GM23338 (cell line): ENCODE measurements at regions not wholly inside any gene's neighbourhood (a gene's known extent, or its start where the extent isn't known, plus 50 kb on each side); places are given as distances from the start of the nearest gene placed in this dataset.

Experiments used
- ATAC-seq: fragments of 200-7000 bp; cut with Tn5 transposase; 3 replicates; pipeline ENCODE4 v1.9.1; 2020
- DNase-seq: peaks from one replicate; pipeline ENCODE4 v3.0.0-alpha.2; 2015; ENCODE audit warnings: low spot score
- H2AFZ ChIP-seq: fragments of 200-600 bp; sonication (generic); 2 replicates; pipeline ENCODE4 v1.8.0; 2016; ENCODE audit warnings: antibody characterized with exemption, mild to moderate bottlenecking, moderate library complexity
- H3F3A ChIP-seq: fragments of 200-600 bp; sonication (generic); replicated peaks from 2 replicates; pipeline ENCODE4 v1.8.0; 2017; ENCODE audit warnings: antibody characterized with exemption, mixed run types, low read depth
- H3K27ac ChIP-seq: fragments of 200-600 bp; sonication (generic); 2 replicates; pipeline ENCODE4 v1.6.1; 2016; ENCODE audit warnings: low read depth
- H3K27me3 ChIP-seq: fragments of 200-600 bp; sonication (generic); 2 replicates; pipeline ENCODE4 v1.8.0; 2016; ENCODE audit warnings: mild to moderate bottlenecking, mixed run types, moderate library complexity; ENCODE audit not compliant: insufficient read depth
- H3K36me3 ChIP-seq: fragments of 200-600 bp; sonication (generic); 2 replicates; pipeline ENCODE4 v1.8.0; 2016; ENCODE audit warnings: mild to moderate bottlenecking; ENCODE audit not compliant: insufficient read depth
- H3K4me1 ChIP-seq: fragments of 200-600 bp; sonication (generic); 2 replicates; pipeline ENCODE4 v1.8.0; 2016; ENCODE audit warnings: mild to moderate bottlenecking, moderate library complexity; ENCODE audit not compliant: insufficient read depth
- H3K4me2 ChIP-seq: fragments of 200-600 bp; sonication (generic); 2 replicates; pipeline ENCODE4 v1.7.1; 2017; ENCODE audit warnings: mixed run types
- H3K4me3 ChIP-seq: fragments of 200-600 bp; sonication (generic); 2 replicates; pipeline ENCODE4 v1.6.1; 2016; ENCODE audit warnings: mixed run types
- H3K79me2 ChIP-seq: fragments of 200-600 bp; sonication (generic); replicated peaks from 2 replicates; pipeline ENCODE4 v1.8.0; 2017; ENCODE audit warnings: mild to moderate bottlenecking; ENCODE audit not compliant: insufficient read depth
- H3K9me2 ChIP-seq: fragments of 200-600 bp; sonication (generic); 2 replicates; pipeline ENCODE4 v1.8.0; 2017; ENCODE audit not compliant: insufficient read depth
- H4K20me1 ChIP-seq: fragments of 200-600 bp; sonication (generic); replicated peaks from 2 replicates; pipeline ENCODE4 v1.8.0; 2017; ENCODE audit warnings: mild to moderate bottlenecking; ENCODE audit not compliant: insufficient read depth
- H3K27ac Mint-ChIP-seq: 2 replicates; pipeline ENCODE4 v1.8.0; 2020; ENCODE audit warnings: inconsistent platforms, mild to moderate bottlenecking, moderate library complexity, mixed read lengths
- H3K27me3 Mint-ChIP-seq: 3 replicates; pipeline ENCODE4 v1.8.0; 2022; ENCODE audit warnings: low read depth, mild to moderate bottlenecking, moderate library complexity, mixed read lengths, inconsistent platforms; ENCODE audit not compliant: insufficient read depth, poor library complexity
- H3K36me3 Mint-ChIP-seq: 3 replicates; pipeline ENCODE4 v1.8.0; 2021; ENCODE audit warnings: low read depth, mild to moderate bottlenecking, inconsistent platforms, moderate library complexity, mixed read lengths
- H3K4me1 Mint-ChIP-seq: 3 replicates; pipeline ENCODE4 v1.8.0; 2020; ENCODE audit warnings: mild to moderate bottlenecking, inconsistent platforms, mixed read lengths
- H3K4me3 Mint-ChIP-seq: 3 replicates; pipeline ENCODE4 v1.8.0; 2021; ENCODE audit warnings: moderate library complexity, mild to moderate bottlenecking, inconsistent platforms, mixed read lengths
- H3K9me3 Mint-ChIP-seq: 3 replicates; pipeline ENCODE4 v1.8.0; 2020; ENCODE audit warnings: moderate library complexity, mild to moderate bottlenecking, inconsistent platforms, mixed read lengths
- CREB1 ChIP-seq: fragments of 250-450 bp; sonication (Bioruptor Pico); IDR thresholded peaks from 2 replicates; pipeline ENCODE4 v1.5.0; 2020; ENCODE audit warnings: low read depth, mild to moderate bottlenecking, moderate library complexity
- ETS1 ChIP-seq: IDR thresholded peaks from 2 replicates; pipeline ENCODE4 v1.6.1; 2016; ENCODE audit warnings: antibody characterized with exemption
- EZH2 ChIP-seq: fragments of 200-600 bp; sonication (generic); IDR thresholded peaks from one replicate; pipeline ENCODE4 v1.8.0; 2017; ENCODE audit warnings: antibody characterized with exemption, mild to moderate bottlenecking, low read depth; ENCODE audit not compliant: unreplicated experiment
- EZH2phosphoT487 ChIP-seq: fragments of 200-600 bp; sonication (generic); IDR thresholded peaks from one replicate; pipeline ENCODE4 v1.8.1; 2018; ENCODE audit warnings: antibody characterized with exemption; ENCODE audit not compliant: unreplicated experiment
- JUNB ChIP-seq: IDR thresholded peaks from one replicate; pipeline ENCODE4 v1.6.1; 2016; ENCODE audit warnings: antibody characterized with exemption; ENCODE audit not compliant: unreplicated experiment
- NANOG ChIP-seq: IDR thresholded peaks from 2 replicates; pipeline ENCODE4 v1.6.1; 2016; ENCODE audit warnings: antibody characterized with exemption, borderline replicate concordance
- POLR2AphosphoS5 ChIP-seq: IDR thresholded peaks from 2 replicates; pipeline ENCODE4 v1.6.1; 2016; ENCODE audit warnings: antibody characterized with exemption, low read depth
- REST ChIP-seq: IDR thresholded peaks from one replicate; pipeline ENCODE4 v1.6.1; 2018; ENCODE audit warnings: antibody characterized with exemption; ENCODE audit not compliant: unreplicated experiment
- STAT1 ChIP-seq: IDR thresholded peaks from one replicate; pipeline ENCODE4 v1.6.1; 2016; ENCODE audit warnings: antibody characterized with exemption; ENCODE audit not compliant: unreplicated experiment
- ZNF114 ChIP-seq: fragments of 250-450 bp; sonication (Bioruptor Pico); IDR thresholded peaks from 2 replicates; pipeline ENCODE4 v1.5.0; 2020; ENCODE audit warnings: mild to moderate bottlenecking, moderate library complexity
- ZNF331 ChIP-seq: fragments of 250-450 bp; sonication (Bioruptor Pico); IDR thresholded peaks from 2 replicates; pipeline ENCODE4 v1.5.0; 2020; ENCODE audit warnings: low read depth, mild to moderate bottlenecking, moderate library complexity
- TF ChIP-seq, protein P1 (sequence below): fragments of 250-450 bp; sonication (Bioruptor Pico); IDR thresholded peaks from 2 replicates; pipeline ENCODE4 v1.5.0; 2020; ENCODE audit warnings: mild to moderate bottlenecking, moderate library complexity
- TF ChIP-seq, protein P2 (sequence below), 2 experiments: fragments of 200-600 bp in 1 of 2; sonication (generic) in 1 of 2; conservative IDR thresholded peaks; 2 replicates each; pipeline versions ENCODE4 v1.5.1 to v1.6.1; 2016 to 2017; ENCODE audit warnings: antibody characterized with exemption in 2 of 2, low read depth in 2 of 2, mild to moderate bottlenecking in 2 of 2, moderate library complexity in 1 of 2

- no peaks in the 10 kb centered on the region for H3K4me1 ChIP-seq
- TF ChIP-seq ETS1 = no peak
- no peak for TF ChIP-seq EZH2phosphoT487
- TF ChIP-seq EZH2 = no peak
- no peak for TF ChIP-seq ZNF331 (CRISPR knock-in tag)
- TF ChIP-seq CREB1 = no peak
- no peak for TF ChIP-seq ZNF114 (CRISPR knock-in tag)
- TF ChIP-seq JUNB = no peak
- TF ChIP-seq, protein P1, sequence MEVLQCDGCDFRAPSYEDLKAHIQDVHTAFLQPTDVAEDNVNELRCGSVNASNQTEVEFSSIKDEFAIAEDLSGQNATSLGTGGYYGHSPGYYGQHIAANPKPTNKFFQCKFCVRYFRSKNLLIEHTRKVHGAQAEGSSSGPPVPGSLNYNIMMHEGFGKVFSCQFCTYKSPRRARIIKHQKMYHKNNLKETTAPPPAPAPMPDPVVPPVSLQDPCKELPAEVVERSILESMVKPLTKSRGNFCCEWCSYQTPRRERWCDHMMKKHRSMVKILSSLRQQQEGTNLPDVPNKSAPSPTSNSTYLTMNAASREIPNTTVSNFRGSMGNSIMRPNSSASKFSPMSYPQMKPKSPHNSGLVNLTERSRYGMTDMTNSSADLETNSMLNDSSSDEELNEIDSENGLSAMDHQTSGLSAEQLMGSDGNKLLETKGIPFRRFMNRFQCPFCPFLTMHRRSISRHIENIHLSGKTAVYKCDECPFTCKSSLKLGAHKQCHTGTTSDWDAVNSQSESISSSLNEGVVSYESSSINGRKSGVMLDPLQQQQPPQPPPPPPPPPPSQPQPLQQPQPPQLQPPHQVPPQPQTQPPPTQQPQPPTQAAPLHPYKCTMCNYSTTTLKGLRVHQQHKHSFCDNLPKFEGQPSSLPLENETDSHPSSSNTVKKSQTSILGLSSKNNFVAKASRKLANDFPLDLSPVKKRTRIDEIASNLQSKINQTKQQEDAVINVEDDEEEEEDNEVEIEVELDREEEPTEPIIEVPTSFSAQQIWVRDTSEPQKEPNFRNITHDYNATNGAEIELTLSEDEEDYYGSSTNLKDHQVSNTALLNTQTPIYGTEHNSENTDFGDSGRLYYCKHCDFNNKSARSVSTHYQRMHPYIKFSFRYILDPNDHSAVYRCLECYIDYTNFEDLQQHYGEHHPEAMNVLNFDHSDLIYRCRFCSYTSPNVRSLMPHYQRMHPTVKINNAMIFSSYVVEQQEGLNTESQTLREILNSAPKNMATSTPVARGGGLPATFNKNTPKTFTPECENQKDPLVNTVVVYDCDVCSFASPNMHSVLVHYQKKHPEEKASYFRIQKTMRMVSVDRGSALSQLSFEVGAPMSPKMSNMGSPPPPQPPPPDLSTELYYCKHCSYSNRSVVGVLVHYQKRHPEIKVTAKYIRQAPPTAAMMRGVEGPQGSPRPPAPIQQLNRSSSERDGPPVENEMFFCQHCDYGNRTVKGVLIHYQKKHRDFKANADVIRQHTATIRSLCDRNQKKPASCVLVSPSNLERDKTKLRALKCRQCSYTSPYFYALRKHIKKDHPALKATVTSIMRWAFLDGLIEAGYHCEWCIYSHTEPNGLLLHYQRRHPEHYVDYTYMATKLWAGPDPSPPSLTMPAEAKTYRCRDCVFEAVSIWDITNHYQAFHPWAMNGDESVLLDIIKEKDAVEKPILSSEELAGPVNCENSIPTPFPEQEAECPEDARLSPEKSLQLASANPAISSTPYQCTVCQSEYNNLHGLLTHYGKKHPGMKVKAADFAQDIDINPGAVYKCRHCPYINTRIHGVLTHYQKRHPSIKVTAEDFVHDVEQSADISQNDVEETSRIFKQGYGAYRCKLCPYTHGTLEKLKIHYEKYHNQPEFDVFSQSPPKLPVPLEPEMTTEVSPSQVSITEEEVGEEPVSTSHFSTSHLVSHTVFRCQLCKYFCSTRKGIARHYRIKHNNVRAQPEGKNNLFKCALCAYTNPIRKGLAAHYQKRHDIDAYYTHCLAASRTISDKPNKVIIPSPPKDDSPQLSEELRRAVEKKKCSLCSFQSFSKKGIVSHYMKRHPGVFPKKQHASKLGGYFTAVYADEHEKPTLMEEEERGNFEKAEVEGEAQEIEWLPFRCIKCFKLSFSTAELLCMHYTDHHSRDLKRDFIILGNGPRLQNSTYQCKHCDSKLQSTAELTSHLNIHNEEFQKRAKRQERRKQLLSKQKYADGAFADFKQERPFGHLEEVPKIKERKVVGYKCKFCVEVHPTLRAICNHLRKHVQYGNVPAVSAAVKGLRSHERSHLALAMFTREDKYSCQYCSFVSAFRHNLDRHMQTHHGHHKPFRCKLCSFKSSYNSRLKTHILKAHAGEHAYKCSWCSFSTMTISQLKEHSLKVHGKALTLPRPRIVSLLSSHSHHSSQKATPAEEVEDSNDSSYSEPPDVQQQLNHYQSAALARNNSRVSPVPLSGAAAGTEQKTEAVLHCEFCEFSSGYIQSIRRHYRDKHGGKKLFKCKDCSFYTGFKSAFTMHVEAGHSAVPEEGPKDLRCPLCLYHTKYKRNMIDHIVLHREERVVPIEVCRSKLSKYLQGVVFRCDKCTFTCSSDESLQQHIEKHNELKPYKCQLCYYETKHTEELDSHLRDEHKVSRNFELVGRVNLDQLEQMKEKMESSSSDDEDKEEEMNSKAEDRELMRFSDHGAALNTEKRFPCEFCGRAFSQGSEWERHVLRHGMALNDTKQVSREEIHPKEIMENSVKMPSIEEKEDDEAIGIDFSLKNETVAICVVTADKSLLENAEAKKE (CRISPR knock-in tag) = no peak
- TF ChIP-seq, protein P2, sequence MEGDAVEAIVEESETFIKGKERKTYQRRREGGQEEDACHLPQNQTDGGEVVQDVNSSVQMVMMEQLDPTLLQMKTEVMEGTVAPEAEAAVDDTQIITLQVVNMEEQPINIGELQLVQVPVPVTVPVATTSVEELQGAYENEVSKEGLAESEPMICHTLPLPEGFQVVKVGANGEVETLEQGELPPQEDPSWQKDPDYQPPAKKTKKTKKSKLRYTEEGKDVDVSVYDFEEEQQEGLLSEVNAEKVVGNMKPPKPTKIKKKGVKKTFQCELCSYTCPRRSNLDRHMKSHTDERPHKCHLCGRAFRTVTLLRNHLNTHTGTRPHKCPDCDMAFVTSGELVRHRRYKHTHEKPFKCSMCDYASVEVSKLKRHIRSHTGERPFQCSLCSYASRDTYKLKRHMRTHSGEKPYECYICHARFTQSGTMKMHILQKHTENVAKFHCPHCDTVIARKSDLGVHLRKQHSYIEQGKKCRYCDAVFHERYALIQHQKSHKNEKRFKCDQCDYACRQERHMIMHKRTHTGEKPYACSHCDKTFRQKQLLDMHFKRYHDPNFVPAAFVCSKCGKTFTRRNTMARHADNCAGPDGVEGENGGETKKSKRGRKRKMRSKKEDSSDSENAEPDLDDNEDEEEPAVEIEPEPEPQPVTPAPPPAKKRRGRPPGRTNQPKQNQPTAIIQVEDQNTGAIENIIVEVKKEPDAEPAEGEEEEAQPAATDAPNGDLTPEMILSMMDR (conservative IDR thresholded peaks at IDR 0.05; ENCODE audit: low read depth in 2 of 2) = no peak
- no peak for TF ChIP-seq STAT1
- no peak for TF ChIP-seq NANOG
- no peak for TF ChIP-seq REST
- TF ChIP-seq POLR2AphosphoS5 = no peak
- Mint-ChIP-seq H3K27ac (no peak overlapping the region), H3K36me3 (peaks cover 4% of the 10 kb centered on the region; the same call in 2 of the 3 replicates), H3K4me1 (no peaks in the 10 kb centered on the region), H3K27me3 (no peaks in the 10 kb centered on the region), H3K4me3 (no peak overlapping the region), H3K9me3 (peaks cover 5% of the 10 kb centered on the region; the same call in 2 of the 3 replicates)
- no peak overlapping the region for H3K4me2 ChIP-seq
- DNase-seq = no peak
- peaks cover 9% of the 10 kb centered on the region; the same call in 1 of the 2 replicates for H4K20me1 ChIP-seq
- no peak overlapping the region for H2AFZ ChIP-seq
- H3K36me3 ChIP-seq = no peaks in the 10 kb centered on the region
- no peak overlapping the region for H3K4me3 ChIP-seq
- no peak for ATAC-seq
- H3F3A ChIP-seq = no peaks in the 10 kb centered on the region
- H3K27me3 ChIP-seq = no peaks in the 10 kb centered on the region
- H3K79me2 ChIP-seq = peaks cover 67% of the 10 kb centered on the region
- no peaks in the 10 kb centered on the region for H3K9me2 ChIP-seq
- no peak overlapping the region for H3K27ac ChIP-seq
These were observed 390.1 kb downstream of the ZFHX3 start for GRCh38 chr16:72657791-72658190.
